ENCODE measurements at regions not wholly inside any gene's neighbourhood (a gene's known extent, or its start where the extent isn't known, plus 50 kb on each side); places are given as distances from the start of the nearest gene placed in this dataset.

DNA sequence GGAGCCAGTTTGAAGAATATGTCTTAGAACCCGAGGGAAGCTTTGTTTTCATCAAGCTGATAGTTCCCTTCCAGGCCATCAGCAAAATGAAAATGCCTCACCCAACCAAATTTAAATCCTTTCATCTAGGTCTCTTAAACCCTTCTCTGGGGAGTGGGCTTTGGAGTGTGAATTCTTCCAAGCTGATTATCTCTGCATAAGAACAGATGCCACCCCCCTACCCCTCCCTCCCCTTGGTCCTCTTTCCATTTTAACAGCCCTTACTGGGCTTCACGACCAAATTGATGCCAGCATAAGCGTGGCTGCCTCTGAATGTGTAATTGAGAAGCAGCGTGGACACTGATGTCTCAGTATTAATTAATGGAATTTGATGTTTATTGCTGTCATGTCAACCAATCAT, 509.7 kb upstream of the CLINT1 start:
- no peak overlapping the region for H3K4me3 Mint-ChIP-seq (ENCODE audit: unreplicated experiment)
- peak; percentile 33 for DNase-seq
- TF ChIP-seq, protein P1, sequence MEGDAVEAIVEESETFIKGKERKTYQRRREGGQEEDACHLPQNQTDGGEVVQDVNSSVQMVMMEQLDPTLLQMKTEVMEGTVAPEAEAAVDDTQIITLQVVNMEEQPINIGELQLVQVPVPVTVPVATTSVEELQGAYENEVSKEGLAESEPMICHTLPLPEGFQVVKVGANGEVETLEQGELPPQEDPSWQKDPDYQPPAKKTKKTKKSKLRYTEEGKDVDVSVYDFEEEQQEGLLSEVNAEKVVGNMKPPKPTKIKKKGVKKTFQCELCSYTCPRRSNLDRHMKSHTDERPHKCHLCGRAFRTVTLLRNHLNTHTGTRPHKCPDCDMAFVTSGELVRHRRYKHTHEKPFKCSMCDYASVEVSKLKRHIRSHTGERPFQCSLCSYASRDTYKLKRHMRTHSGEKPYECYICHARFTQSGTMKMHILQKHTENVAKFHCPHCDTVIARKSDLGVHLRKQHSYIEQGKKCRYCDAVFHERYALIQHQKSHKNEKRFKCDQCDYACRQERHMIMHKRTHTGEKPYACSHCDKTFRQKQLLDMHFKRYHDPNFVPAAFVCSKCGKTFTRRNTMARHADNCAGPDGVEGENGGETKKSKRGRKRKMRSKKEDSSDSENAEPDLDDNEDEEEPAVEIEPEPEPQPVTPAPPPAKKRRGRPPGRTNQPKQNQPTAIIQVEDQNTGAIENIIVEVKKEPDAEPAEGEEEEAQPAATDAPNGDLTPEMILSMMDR (IDR thresholded peaks at IDR 0.05; ENCODE audit: partially characterized antibody, unreplicated experiment), result no peak
- H3K9me3 Mint-ChIP-seq (ENCODE audit: unreplicated experiment), result peaks cover 9% of the 10 kb centered on the region
- peaks cover 40% of the 10 kb centered on the region for H3K4me1 Mint-ChIP-seq (ENCODE audit: low read depth, unreplicated experiment)
- no peaks in the 10 kb centered on the region for H3K27me3 Mint-ChIP-seq (ENCODE audit: unreplicated experiment)
- H3K27ac Mint-ChIP-seq (ENCODE audit: unreplicated experiment), result peak overlapping the region; percentile 94
- H3K36me3 Mint-ChIP-seq (ENCODE audit: unreplicated experiment), result no peaks in the 10 kb centered on the region

DNA sequence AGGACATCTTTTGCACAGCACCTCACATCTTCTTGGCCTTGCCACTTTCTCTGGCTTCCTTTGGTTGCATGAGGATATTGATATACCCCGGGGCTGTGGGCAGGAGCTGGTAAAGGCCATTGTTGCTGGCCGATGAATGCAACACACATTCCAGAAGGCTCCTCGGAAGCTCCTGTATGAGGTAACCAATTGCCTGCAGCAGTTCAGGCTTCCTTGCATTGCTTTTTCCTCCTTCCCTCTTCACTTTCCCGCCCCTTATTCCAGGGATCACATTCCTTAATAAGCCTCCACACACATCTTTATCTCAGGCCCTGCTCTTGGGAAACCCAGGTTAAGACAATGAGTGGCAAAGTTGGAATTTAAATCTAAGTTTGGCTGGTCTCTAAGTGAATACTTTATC, 505.4 kb upstream of the CLINT1 start:
- Mint-ChIP-seq H3K9me3 (ENCODE audit: unreplicated experiment) (peaks cover 9% of the 10 kb centered on the region), H3K4me3 (ENCODE audit: unreplicated experiment) (no peak overlapping the region), H3K4me1 (ENCODE audit: low read depth, unreplicated experiment) (peaks cover 40% of the 10 kb centered on the region), H3K36me3 (ENCODE audit: unreplicated experiment) (no peaks in the 10 kb centered on the region), H3K27me3 (ENCODE audit: unreplicated experiment) (no peaks in the 10 kb centered on the region), H3K27ac (ENCODE audit: unreplicated experiment) (no peak overlapping the region)
- DNase-seq, result no peak
- TF ChIP-seq, protein P1 (IDR thresholded peaks at IDR 0.05; ENCODE audit: partially characterized antibody, unreplicated experiment), result no peak

DNA sequence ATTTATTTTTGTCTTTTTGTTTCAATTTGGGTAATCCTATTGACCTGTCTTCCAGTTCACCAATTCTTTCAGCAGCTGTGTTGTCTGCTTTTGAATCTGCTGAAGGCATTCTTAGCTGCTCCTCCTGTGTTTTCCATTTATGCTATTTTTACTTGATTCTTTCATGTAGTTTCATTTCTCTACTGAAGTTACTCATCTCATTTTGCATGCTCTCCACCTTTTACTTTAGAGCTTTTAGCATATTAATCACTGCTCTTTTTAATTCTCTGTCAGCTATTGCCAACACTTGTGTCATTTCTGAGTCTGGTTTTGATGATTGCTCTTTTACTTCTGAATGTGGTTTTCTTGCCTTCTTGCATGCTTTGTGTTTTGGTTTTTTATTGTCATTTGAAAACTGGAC, 496.0 kb upstream of the CLINT1 start:
- DNase-seq, result no peak
- TF ChIP-seq, protein P1 (IDR thresholded peaks at IDR 0.05; ENCODE audit: partially characterized antibody, unreplicated experiment), result no peak
- peaks cover 3% of the 10 kb centered on the region for H3K27me3 Mint-ChIP-seq (ENCODE audit: unreplicated experiment)
- peaks cover 2% of the 10 kb centered on the region for H3K4me1 Mint-ChIP-seq (ENCODE audit: low read depth, unreplicated experiment)
- no peak overlapping the region for H3K27ac Mint-ChIP-seq (ENCODE audit: unreplicated experiment)
- H3K9me3 Mint-ChIP-seq (ENCODE audit: unreplicated experiment), result peaks cover 4% of the 10 kb centered on the region
- H3K36me3 Mint-ChIP-seq (ENCODE audit: unreplicated experiment), result peaks cover 13% of the 10 kb centered on the region
- H3K4me3 Mint-ChIP-seq (ENCODE audit: unreplicated experiment), result no peak overlapping the region

DNA sequence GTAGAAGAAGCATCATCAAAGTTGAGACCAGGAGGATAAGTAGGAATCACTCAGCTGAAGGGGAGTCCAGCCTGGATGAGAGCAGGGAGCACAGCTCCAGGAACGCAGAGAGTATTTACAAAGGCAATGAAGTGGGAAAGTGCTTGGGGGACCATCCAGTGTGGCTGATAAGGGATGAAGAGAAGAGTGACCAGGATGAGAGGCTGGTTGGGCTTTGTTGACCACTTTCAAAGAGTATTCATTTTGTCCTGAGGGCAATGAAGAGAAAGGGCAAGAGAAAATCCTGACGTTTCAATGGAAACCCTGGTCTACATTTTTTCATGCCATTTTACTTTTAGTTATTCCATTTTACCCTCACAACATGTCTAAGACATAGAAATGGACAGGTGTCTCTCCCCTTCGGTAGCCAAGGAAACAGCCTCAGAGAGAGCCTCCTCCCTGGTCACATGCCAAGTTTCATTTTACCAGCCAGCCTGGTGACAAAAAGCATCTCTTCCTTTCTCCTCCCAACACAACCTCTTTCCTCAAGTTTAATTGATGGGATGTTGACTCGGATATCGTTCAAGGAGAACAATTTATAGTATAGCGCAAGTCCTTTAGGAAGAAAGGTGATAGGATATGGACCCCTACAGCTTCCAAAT, 492.7 kb upstream of the CLINT1 start:
- TF ChIP-seq, protein P1 (IDR thresholded peaks at IDR 0.05; ENCODE audit: partially characterized antibody, unreplicated experiment), result no peak
- no peak for DNase-seq
- Mint-ChIP-seq H3K4me1 (ENCODE audit: low read depth, unreplicated experiment) (peaks cover 5% of the 10 kb centered on the region), H3K27ac (ENCODE audit: unreplicated experiment) (no peak overlapping the region), H3K4me3 (ENCODE audit: unreplicated experiment) (no peak overlapping the region), H3K9me3 (ENCODE audit: unreplicated experiment) (peaks cover 4% of the 10 kb centered on the region), H3K27me3 (ENCODE audit: unreplicated experiment) (peaks cover 3% of the 10 kb centered on the region), H3K36me3 (ENCODE audit: unreplicated experiment) (peaks cover 13% of the 10 kb centered on the region)

DNA sequence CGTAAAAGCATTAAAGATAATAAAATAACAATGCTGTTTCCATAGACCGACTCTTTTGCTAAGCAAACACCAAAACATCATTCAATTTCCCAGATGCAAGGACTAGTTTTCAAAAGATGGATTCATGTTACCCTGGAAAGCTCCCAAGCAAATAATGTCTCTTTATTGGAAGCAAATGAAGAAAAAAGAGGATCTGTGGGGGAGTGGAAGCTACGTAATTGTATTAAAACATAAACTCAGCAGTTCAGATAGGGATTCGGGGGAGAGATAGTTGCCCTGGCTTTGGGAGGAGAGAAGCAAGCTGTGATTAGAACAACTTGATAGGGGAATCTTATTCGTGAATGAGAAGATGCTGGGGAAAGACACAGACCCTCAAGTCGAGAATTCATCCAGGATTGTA, 491.0 kb upstream of the CLINT1 start:
- no peak overlapping the region for H3K4me3 Mint-ChIP-seq (ENCODE audit: unreplicated experiment)
- no peak for DNase-seq
- TF ChIP-seq, protein P1 (IDR thresholded peaks at IDR 0.05; ENCODE audit: partially characterized antibody, unreplicated experiment), result no peak
- H3K9me3 Mint-ChIP-seq (ENCODE audit: unreplicated experiment), result peaks cover 2% of the 10 kb centered on the region
- peaks cover 5% of the 10 kb centered on the region for H3K4me1 Mint-ChIP-seq (ENCODE audit: low read depth, unreplicated experiment)
- peaks cover 6% of the 10 kb centered on the region for H3K36me3 Mint-ChIP-seq (ENCODE audit: unreplicated experiment)
- peak overlapping the region; percentile 7 for H3K27ac Mint-ChIP-seq (ENCODE audit: unreplicated experiment)
- peaks cover 3% of the 10 kb centered on the region for H3K27me3 Mint-ChIP-seq (ENCODE audit: unreplicated experiment)

Measured in glutamatergic neuron (in vitro differentiated cells).